Posterior vena cava (tissue), 2 donors: ENCODE measurements at regions not wholly inside any gene's neighbourhood (a gene's known extent, or its start where the extent isn't known, plus 50 kb on each side); places are given as distances from the start of the nearest gene placed in this dataset.

Experiments used
- DNase-seq: peaks from one replicate; pipeline ENCODE4 v3.0.0-alpha.2; 2020; ENCODE audit warnings: low spot score
- intact Hi-C, 2 donors: fragments of 100-400 bp; cut with DNase I; formaldehyde crosslinking; loops; one replicate each; pipeline versions ENCODE4 v1.14.1 to v1.14.2; 2022 to 2023
- donor health status: DM: yes; HTN: yes; CAD: no.
- donor health status: DM: yes; HTN: yes; CAD: no.

GRCh38 chr4:126959056-126959745 lies 673.6 kb upstream of the INTU start:
- no peak for DNase-seq
- intact Hi-C loops, result no loop called here

- DNase-seq, result no peak
- intact Hi-C loops, result no loop called here
Measured at GRCh38 chr4:126960760-126961159, 672.0 kb upstream of the INTU start.

GRCh38 chr4:126961661-126962060 lies 671.1 kb upstream of the INTU start:
- intact Hi-C loops, result no loop called here
- DNase-seq, result no peak

GRCh38 chr4:126965877-126966276 lies 666.9 kb upstream of the INTU start:
- intact Hi-C loops, result no loop called here
- no peak for DNase-seq

GRCh38 chr4:126969360-126970235 lies 663.2 kb upstream of the INTU start:
- DNase-seq, result no peak
- intact Hi-C loops, result no loop called here

GRCh38 chr4:126973201-126973600 lies 659.6 kb upstream of the INTU start:
- DNase-seq, result no peak
- intact Hi-C loops, result no loop called here

- intact Hi-C loops, result no loop called here
- no peak for DNase-seq
Measured at GRCh38 chr4:126976850-126977632, 655.7 kb upstream of the INTU start.

GRCh38 chr4:126986005-126986404 lies 646.8 kb upstream of the INTU start:
- no peak for DNase-seq
- intact Hi-C loops, result no loop called here

- intact Hi-C loops, result no loop called here
- DNase-seq, result no peak
Measured at GRCh38 chr4:126986828-126987227, 645.9 kb upstream of the INTU start.

GRCh38 chr4:126991965-126992364 lies 640.8 kb upstream of the INTU start:
- intact Hi-C loops, result no loop called here
- no peak for DNase-seq

GRCh38 chr4:126992910-126993309 lies 639.8 kb upstream of the INTU start:
- DNase-seq, result no peak
- intact Hi-C loops, result no loop called here

GRCh38 chr4:126993351-126993750 lies 639.4 kb upstream of the INTU start:
- DNase-seq, result no peak
- intact Hi-C loops, result no loop called here

GRCh38 chr4:126995235-126995634 lies 637.5 kb upstream of the INTU start:
- intact Hi-C loops, result no loop called here

GRCh38 chr4:127000110-127000509 lies 632.6 kb upstream of the INTU start:
- no peak for DNase-seq
- intact Hi-C loops, result no loop called here

More at GRCh38 chr4:126995235-126995634, 637.5 kb upstream of the INTU start:
- no peak for DNase-seq

- DNase-seq, result no peak
Measured at GRCh38 chr4:127000846-127001245, 631.9 kb upstream of the INTU start.

GRCh38 chr4:127001933-127002332 lies 630.8 kb upstream of the INTU start:
- intact Hi-C loops, result no loop called here
- no peak for DNase-seq

More at GRCh38 chr4:127000846-127001245, 631.9 kb upstream of the INTU start:
- intact Hi-C loops, result no loop called here

GRCh38 chr4:127006446-127006877 lies 626.3 kb upstream of the INTU start:
- intact Hi-C loops, result no loop called here
- DNase-seq, result no peak

GRCh38 chr4:127007305-127007704 lies 625.5 kb upstream of the INTU start:
- no peak for DNase-seq
- intact Hi-C loops, result no loop called here

GRCh38 chr4:127012549-127012948 lies 620.2 kb upstream of the INTU start:
- no peak for DNase-seq
- intact Hi-C loops, result no loop called here

GRCh38 chr4:127015667-127016117 lies 617.1 kb upstream of the INTU start:
- DNase-seq, result no peak
- intact Hi-C loops, result no loop called here
